ENCODE measurements at regions not wholly inside any gene's neighbourhood (a gene's known extent, or its start where the extent isn't known, plus 50 kb on each side); places are given as distances from the start of the nearest gene placed in this dataset.

DNA sequence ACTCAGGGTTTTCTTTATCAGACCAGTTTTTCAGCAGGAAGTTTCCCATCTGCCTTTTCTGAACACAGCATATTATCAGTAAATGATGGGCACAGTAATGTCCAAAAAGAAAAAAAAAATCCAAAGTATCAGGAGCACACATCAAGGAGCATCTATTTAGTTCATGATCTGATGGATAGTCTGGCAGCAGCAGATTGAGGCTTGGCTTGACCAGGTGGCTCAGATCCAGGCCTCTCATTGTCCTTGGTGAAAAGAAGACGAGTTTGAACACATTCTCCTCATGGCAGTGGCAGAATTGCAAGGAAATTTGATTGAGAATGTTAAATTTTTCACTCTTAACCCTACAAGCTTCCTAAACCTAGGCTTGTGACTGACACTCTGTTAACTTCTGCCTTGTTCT is 192.9 kb downstream of the OXSM start:
- H3K9me3 ChIP-seq (ENCODE audit: control insufficient read depth in 2 of 3, low read length in 3 of 3) = no peaks in the 10 kb centered on the region
- no peak overlapping the region for H3K4me3 ChIP-seq (ENCODE audit: low read length)
- no peaks in the 10 kb centered on the region for H3K27me3 ChIP-seq (ENCODE audit: control insufficient read depth in 2 of 2, insufficient read depth in 2 of 2, low read length in 2 of 2)
- H3K27me3 Mint-ChIP-seq = peaks cover 0 to 12% (median 4%) of the 10 kb centered on the region in 5 donors
- intact Hi-C loops (cut with micrococcal nuclease) = no loop called here
- H3K27ac Mint-ChIP-seq = no peak overlapping the region
- ChIA-PET POLR2A (interaction anchor here (0.6 kb wide), 1 partner anchor 13 kb away, joined by 3 read pairs; no protein-coding TSS in a partner anchor), CTCF (interaction anchor here (0.7 kb wide), 1 partner anchor 9 kb away, joined by 3 read pairs; no protein-coding TSS in a partner anchor)
- H3K4me1 Mint-ChIP-seq = no peaks in the 10 kb centered on the region
- H3K4me1 ChIP-seq (ENCODE audit: control insufficient read depth in 2 of 2, insufficient read depth in 2 of 2, low read length in 2 of 2) = no peaks in the 10 kb centered on the region
- DNase-seq (no peak), ATAC-seq (no peak)
- H3K36me3 Mint-ChIP-seq = no peaks in the 10 kb centered on the region
- H3K4me3 Mint-ChIP-seq = no peak overlapping the region
- H3K27ac ChIP-seq (ENCODE audit: low read depth, low read length) = no peak overlapping the region
- H3K36me3 ChIP-seq (ENCODE audit: control insufficient read depth in 2 of 3, insufficient read depth in 3 of 3, low read length in 3 of 3) = no peaks in the 10 kb centered on the region
- peaks cover 0 to 4% (median 0%) of the 10 kb centered on the region in 11 donors for H3K9me3 Mint-ChIP-seq

DNA sequence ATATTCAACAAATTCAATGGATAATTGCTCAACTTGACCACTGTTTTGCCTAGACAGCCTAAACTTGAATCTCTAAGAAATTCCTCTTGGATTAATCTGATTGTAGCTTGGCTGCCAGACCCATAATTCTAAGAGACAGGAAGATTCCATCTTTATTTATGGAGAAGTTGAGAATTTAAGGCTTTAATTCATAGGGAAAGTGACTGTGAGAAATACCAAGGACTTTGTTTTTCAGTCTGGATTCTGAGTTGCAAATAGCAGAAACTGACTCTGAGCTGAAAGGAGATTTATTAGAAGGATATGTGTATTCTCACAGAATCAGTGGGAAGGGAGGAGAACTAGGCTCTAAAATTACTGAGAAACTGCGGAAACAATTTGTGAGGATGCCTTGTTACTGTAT is 195.7 kb downstream of the OXSM start:
- peaks cover 0 to 10% (median 0%) of the 10 kb centered on the region in 11 donors for H3K9me3 Mint-ChIP-seq
- Histone ChIP-seq H3K4me3 (ENCODE audit: low read length) (no peak overlapping the region), H3K4me1 (ENCODE audit: control insufficient read depth in 2 of 2, insufficient read depth in 2 of 2, low read length in 2 of 2) (no peaks in the 10 kb centered on the region), H3K27me3 (ENCODE audit: control insufficient read depth in 2 of 2, insufficient read depth in 2 of 2, low read length in 2 of 2) (no peaks in the 10 kb centered on the region), H3K36me3 (ENCODE audit: control insufficient read depth in 2 of 3, insufficient read depth in 3 of 3, low read length in 3 of 3) (no peaks in the 10 kb centered on the region), H3K27ac (ENCODE audit: low read depth, low read length) (no peak overlapping the region), H3K9me3 (ENCODE audit: control insufficient read depth in 2 of 3, low read length in 3 of 3) (no peaks in the 10 kb centered on the region)
- DNase-seq (no peak), ATAC-seq (no peak)
- intact Hi-C loops (cut with micrococcal nuclease) = no loop called here
- ChIA-PET CTCF (no interaction called here), POLR2A (no interaction called here)
- no peaks in the 10 kb centered on the region for H3K4me1 Mint-ChIP-seq
- H3K27me3 Mint-ChIP-seq = peaks cover 0 to 12% (median 4%) of the 10 kb centered on the region in 5 donors
- H3K27ac Mint-ChIP-seq = no peak overlapping the region
- peaks cover 0 to 4% (median 0%) of the 10 kb centered on the region in 5 donors for H3K36me3 Mint-ChIP-seq
- no peak overlapping the region for H3K4me3 Mint-ChIP-seq

DNA sequence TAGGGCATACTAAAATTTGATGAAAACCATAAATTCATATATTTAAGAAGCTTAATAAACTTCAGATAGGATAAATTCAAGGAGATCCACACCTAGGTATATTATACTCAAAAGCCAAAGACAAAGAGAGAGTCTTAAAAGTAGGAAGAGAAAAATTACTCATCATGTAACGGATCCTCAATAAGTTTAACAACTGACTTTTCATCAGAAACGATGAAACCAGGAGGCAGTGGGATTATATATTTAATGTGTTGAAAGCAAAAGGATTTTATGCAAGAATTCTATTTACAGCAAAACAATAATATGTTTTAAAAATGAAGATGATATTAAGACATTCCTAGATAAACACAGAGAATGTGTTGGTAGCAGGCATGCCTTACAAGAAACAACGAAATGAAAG is 202.7 kb downstream of the OXSM start:
- Histone ChIP-seq H3K4me1 (ENCODE audit: control insufficient read depth in 2 of 2, insufficient read depth in 2 of 2, low read length in 2 of 2) (no peaks in the 10 kb centered on the region), H3K9me3 (ENCODE audit: control insufficient read depth in 2 of 3, low read length in 3 of 3) (no peaks in the 10 kb centered on the region), H3K36me3 (ENCODE audit: control insufficient read depth in 2 of 3, insufficient read depth in 3 of 3, low read length in 3 of 3) (no peaks in the 10 kb centered on the region), H3K27ac (ENCODE audit: low read depth, low read length) (no peak overlapping the region), H3K27me3 (ENCODE audit: control insufficient read depth in 2 of 2, insufficient read depth in 2 of 2, low read length in 2 of 2) (no peaks in the 10 kb centered on the region), H3K4me3 (ENCODE audit: low read length) (no peak overlapping the region)
- no peak for DNase-seq
- Mint-ChIP-seq H3K4me3 (no peak overlapping the region), H3K36me3 (peaks cover 0 to 4% (median 0%) of the 10 kb centered on the region in 5 donors), H3K27me3 (no peaks in the 10 kb centered on the region), H3K4me1 (no peaks in the 10 kb centered on the region), H3K27ac (no peak overlapping the region), H3K9me3 (peaks cover 4 to 61% (median 23%) of the 10 kb centered on the region in 11 donors)
- ChIA-PET POLR2A (no interaction called here), CTCF (interaction anchor here (0.5 kb wide), 1 partner anchor 10 kb away, joined by 3 read pairs; no protein-coding TSS in a partner anchor)
- ATAC-seq = no peak
- intact Hi-C loops (cut with micrococcal nuclease) = no loop called here

DNA sequence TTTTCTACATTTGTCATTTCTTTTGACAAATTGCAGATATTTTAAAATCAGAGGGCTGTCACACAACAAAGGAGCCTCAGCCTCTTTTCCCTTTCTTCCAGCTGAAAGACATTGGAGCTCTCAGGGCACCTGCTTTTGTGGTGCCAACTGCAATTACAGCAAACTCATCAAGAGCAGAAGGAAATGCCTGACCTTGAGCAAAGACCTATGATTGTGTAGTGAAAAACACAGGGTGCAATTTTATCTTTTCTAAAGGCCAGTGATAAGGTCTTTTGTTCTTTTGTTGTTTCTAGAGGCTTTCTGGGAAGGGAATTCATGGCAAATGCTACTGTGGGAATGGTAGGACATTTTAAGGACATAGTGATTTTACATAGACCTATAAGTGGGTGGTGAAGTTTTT is 214.3 kb downstream of the OXSM start:
- ChIA-PET POLR2A (no interaction called here), CTCF (no interaction called here)
- Histone ChIP-seq H3K4me1 (ENCODE audit: control insufficient read depth in 2 of 2, insufficient read depth in 2 of 2, low read length in 2 of 2) (no peaks in the 10 kb centered on the region), H3K27me3 (ENCODE audit: control insufficient read depth in 2 of 2, insufficient read depth in 2 of 2, low read length in 2 of 2) (no peaks in the 10 kb centered on the region), H3K36me3 (ENCODE audit: control insufficient read depth in 2 of 3, insufficient read depth in 3 of 3, low read length in 3 of 3) (no peaks in the 10 kb centered on the region), H3K4me3 (ENCODE audit: low read length) (no peak overlapping the region), H3K9me3 (ENCODE audit: control insufficient read depth in 2 of 3, low read length in 3 of 3) (no peaks in the 10 kb centered on the region), H3K27ac (ENCODE audit: low read depth, low read length) (no peak overlapping the region)
- H3K4me1 Mint-ChIP-seq = no peaks in the 10 kb centered on the region
- ATAC-seq = no peak
- intact Hi-C loops (cut with micrococcal nuclease) = no loop called here
- no peaks in the 10 kb centered on the region for H3K27me3 Mint-ChIP-seq
- no peak overlapping the region for H3K27ac Mint-ChIP-seq
- H3K36me3 Mint-ChIP-seq = no peaks in the 10 kb centered on the region
- no peak for DNase-seq
- peaks cover 4 to 21% (median 8%) of the 10 kb centered on the region in 11 donors for H3K9me3 Mint-ChIP-seq
- no peak overlapping the region for H3K4me3 Mint-ChIP-seq

DNA sequence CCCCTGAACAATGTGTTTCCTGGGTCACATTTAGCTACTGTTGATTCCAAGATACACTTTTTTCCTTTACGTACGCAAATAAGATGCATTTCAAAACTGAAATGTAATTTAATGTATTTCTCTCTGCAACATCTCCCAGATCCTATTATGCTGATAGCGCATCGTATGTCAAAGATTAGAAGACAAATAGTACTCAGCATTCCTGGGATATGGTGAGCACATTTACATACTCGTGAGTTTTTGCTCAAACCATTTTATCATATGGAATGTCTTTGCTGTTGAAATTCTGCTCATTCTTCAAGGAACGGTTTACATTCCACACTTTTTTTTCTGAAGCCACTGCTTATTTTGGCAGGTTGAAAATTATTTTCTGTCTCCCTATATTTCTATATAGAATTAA is 221.4 kb downstream of the OXSM start:
- Histone ChIP-seq H3K4me3 (ENCODE audit: low read length) (no peak overlapping the region), H3K9me3 (ENCODE audit: control insufficient read depth in 2 of 3, low read length in 3 of 3) (no peaks in the 10 kb centered on the region), H3K4me1 (ENCODE audit: control insufficient read depth in 2 of 2, insufficient read depth in 2 of 2, low read length in 2 of 2) (no peaks in the 10 kb centered on the region), H3K27ac (ENCODE audit: low read depth, low read length) (no peak overlapping the region), H3K36me3 (ENCODE audit: control insufficient read depth in 2 of 3, insufficient read depth in 3 of 3, low read length in 3 of 3) (no peaks in the 10 kb centered on the region), H3K27me3 (ENCODE audit: control insufficient read depth in 2 of 2, insufficient read depth in 2 of 2, low read length in 2 of 2) (no peaks in the 10 kb centered on the region)
- ChIA-PET CTCF (no interaction called here), POLR2A (no interaction called here)
- H3K36me3 Mint-ChIP-seq = no peaks in the 10 kb centered on the region
- H3K27me3 Mint-ChIP-seq = peaks cover 0 to 19% (median 4%) of the 10 kb centered on the region in 5 donors
- intact Hi-C loops (cut with micrococcal nuclease) = no loop called here
- peaks cover 0 to 4% (median 0%) of the 10 kb centered on the region in 11 donors for H3K9me3 Mint-ChIP-seq
- no peaks in the 10 kb centered on the region for H3K4me1 Mint-ChIP-seq
- no peak overlapping the region for H3K4me3 Mint-ChIP-seq
- DNase-seq (no peak), ATAC-seq (no peak)
- no peak overlapping the region for H3K27ac Mint-ChIP-seq

DNA sequence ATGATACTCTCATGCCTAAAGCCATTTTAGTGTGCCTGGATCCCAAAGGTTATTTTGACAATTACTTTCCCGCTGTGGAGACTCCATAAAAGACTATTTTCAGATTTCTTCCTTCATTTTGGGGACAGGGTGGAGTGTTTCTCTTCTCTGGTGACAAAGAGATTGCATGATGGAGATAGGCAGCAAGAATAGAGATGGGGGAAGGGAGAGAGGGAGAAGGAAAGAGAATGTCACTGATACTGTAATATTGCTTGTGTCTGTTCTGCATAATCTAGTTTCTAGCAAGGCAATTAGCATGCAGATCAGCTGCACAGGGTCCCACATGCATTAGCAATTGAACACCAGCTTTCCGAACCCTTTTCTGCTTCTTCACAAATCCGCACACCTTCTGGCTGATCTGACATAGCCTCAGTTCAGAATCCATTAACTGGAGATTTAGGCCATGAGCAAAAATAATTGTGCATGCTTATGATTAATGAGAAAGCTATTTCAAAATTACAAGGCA is 222.4 kb downstream of the OXSM start:
- H3K9me3 Mint-ChIP-seq = peaks cover 0 to 4% (median 0%) of the 10 kb centered on the region in 11 donors

DNA sequence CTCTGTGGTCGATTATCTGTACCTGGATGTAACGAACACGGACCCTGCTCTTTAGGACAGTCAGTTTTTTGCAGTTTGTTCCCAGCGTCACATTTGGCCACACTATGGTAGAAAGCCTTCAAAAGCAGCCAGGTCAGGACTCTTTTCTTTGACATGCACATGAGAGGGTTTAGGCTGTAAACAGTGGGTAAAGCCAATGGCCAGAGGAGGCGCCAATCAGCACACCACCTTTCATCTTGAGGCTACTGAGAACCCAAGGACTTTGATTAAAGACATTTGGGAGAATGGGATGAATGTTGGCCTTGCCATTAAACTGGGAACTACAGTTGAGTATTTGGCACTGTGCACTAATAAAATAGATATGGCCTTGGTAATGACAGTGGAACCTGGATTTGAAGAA is 225.9 kb downstream of the OXSM start:
- no peak overlapping the region for H3K4me3 ChIP-seq (ENCODE audit: low read length)
- DNase-seq = no peak
- peaks cover 0 to 15% (median 0%) of the 10 kb centered on the region in 5 donors for H3K27me3 Mint-ChIP-seq
- CTCF ChIA-PET = no interaction called here
- no peaks in the 10 kb centered on the region for H3K36me3 ChIP-seq (ENCODE audit: control insufficient read depth in 2 of 3, insufficient read depth in 3 of 3, low read length in 3 of 3)
- POLR2A ChIA-PET = no interaction called here
- H3K9me3 Mint-ChIP-seq = peaks cover 0 to 4% (median 0%) of the 10 kb centered on the region in 11 donors
- H3K4me1 ChIP-seq (ENCODE audit: control insufficient read depth in 2 of 2, insufficient read depth in 2 of 2, low read length in 2 of 2) = no peaks in the 10 kb centered on the region
- H3K4me3 Mint-ChIP-seq = no peak overlapping the region
- ATAC-seq = no peak
- no peaks in the 10 kb centered on the region for H3K36me3 Mint-ChIP-seq
- no peaks in the 10 kb centered on the region for H3K9me3 ChIP-seq (ENCODE audit: control insufficient read depth in 2 of 3, low read length in 3 of 3)
- intact Hi-C loops (cut with micrococcal nuclease) = no loop called here
- H3K4me1 Mint-ChIP-seq = no peaks in the 10 kb centered on the region
- H3K27ac ChIP-seq (ENCODE audit: low read depth, low read length) = no peak overlapping the region
- H3K27ac Mint-ChIP-seq = no peak overlapping the region
- no peaks in the 10 kb centered on the region for H3K27me3 ChIP-seq (ENCODE audit: control insufficient read depth in 2 of 2, insufficient read depth in 2 of 2, low read length in 2 of 2)

More for the DNA sequence above, 222.4 kb downstream of the OXSM start:
- H3K4me3 Mint-ChIP-seq = no peak overlapping the region
- DNase-seq = no peak
- ChIA-PET CTCF (no interaction called here), POLR2A (no interaction called here)
- intact Hi-C loops (cut with micrococcal nuclease) = no loop called here
- no peak for ATAC-seq
- peaks cover 0 to 19% (median 4%) of the 10 kb centered on the region in 5 donors for H3K27me3 Mint-ChIP-seq
- no peak overlapping the region for H3K27ac Mint-ChIP-seq
- H3K36me3 Mint-ChIP-seq = no peaks in the 10 kb centered on the region
- no peak overlapping the region for H3K4me3 ChIP-seq (ENCODE audit: low read length)
- no peak overlapping the region for H3K27ac ChIP-seq (ENCODE audit: low read depth, low read length)
- no peaks in the 10 kb centered on the region for H3K4me1 ChIP-seq (ENCODE audit: control insufficient read depth in 2 of 2, insufficient read depth in 2 of 2, low read length in 2 of 2)
- no peaks in the 10 kb centered on the region for H3K27me3 ChIP-seq (ENCODE audit: control insufficient read depth in 2 of 2, insufficient read depth in 2 of 2, low read length in 2 of 2)
- H3K4me1 Mint-ChIP-seq = no peaks in the 10 kb centered on the region
- no peaks in the 10 kb centered on the region for H3K9me3 ChIP-seq (ENCODE audit: control insufficient read depth in 2 of 3, low read length in 3 of 3)
- no peaks in the 10 kb centered on the region for H3K36me3 ChIP-seq (ENCODE audit: control insufficient read depth in 2 of 3, insufficient read depth in 3 of 3, low read length in 3 of 3)
